Activated CD8-positive, alpha-beta memory T cell treated with anti-CD3 and anti-CD28 coated beads, Interleukin-2, amount 50 U/mL, for 4 hours (primary cell): ENCODE measurements at regions not wholly inside any gene's neighbourhood (a gene's known extent, or its start where the extent isn't known, plus 50 kb on each side); places are given as distances from the start of the nearest gene placed in this dataset.
"Not testable (repeated sequence)": the region's sequence is repeated elsewhere in the genome, so short reads cannot be mapped to it uniquely, and the experiment has no call there.

Source experiments
- DNase-seq: peaks from one replicate; pipeline ENCODE4 v3.0.0-alpha.2; 2020

- DNase-seq = no peak
Observed at GRCh38 chr3:81876826-81877225, 115.4 kb upstream of the GBE1 start.

DNA sequence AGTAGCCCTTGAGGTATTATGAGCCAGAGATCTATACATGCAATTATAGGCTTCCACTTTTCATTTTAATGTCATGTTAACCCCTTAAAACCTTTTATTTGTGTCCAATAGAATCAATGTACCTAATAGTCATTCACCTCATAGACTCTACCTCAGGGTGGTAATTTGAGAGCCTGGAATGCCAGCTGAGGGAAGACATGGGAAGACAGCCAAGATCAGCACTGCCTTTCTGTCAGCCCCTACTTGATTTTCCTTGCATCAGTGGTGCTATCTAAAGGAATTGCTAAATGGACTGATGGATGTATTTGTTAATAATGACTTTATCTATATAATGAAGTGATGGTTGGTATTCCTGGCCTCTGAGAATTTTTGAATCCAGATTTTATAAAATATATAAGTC lies 113.3 kb upstream of the GBE1 start:
- no peak for DNase-seq

DNA sequence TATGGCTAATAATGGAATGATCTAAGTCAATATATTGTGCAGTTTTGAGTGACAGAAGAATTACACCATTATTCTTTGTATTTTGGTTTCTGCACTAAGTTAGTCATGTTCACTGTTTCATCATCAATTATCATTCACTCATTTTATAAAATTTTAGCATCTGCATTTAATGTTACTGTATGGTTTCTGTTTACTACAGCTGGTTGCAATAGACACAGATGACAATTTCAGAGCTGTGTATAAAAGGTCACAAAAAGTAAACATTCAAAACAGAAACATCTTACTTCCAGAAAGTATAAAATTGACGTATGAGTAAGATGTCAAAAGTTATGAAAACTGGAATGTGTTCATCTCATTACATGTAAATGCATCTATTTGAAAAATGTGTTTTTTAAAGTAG lies 111.1 kb upstream of the GBE1 start:
- DNase-seq = no peak

DNA sequence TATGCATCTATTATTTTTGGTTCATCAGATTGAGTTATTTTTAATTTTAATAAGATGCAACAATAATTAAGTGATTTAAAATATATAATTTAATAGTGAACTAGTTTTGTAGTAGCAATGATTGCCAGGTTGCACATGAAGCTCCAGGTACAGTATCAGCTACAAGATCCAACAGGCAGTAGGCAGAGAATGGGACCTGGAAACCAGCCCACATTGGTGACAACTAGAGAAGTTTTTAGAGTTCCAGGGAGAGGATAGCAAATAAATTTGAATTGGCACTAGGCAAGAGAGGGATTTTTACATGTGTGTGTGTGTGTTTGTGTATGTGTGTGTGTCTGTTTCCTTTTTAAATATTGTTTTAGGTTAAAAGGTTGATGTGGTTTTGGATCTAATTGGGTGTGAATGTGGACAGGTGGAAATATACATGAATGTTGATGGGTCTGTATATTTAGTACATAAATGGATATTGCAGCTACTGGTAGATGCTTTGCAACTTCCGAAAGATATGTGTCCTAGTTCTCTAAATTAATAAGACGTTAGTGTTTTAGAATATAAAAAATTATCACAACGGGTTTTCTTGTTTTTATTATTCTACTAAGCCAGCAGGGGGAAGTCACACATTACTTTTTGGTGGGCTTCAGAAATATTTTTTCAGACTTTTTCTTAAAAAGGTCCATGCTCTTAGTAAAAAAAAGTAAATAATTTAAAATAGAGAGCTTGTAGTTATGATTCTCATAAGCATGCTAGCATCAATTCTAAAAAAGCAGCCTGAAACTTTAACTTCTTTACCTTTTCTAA lies 110.1 kb upstream of the GBE1 start:
- DNase-seq = no peak

DNA sequence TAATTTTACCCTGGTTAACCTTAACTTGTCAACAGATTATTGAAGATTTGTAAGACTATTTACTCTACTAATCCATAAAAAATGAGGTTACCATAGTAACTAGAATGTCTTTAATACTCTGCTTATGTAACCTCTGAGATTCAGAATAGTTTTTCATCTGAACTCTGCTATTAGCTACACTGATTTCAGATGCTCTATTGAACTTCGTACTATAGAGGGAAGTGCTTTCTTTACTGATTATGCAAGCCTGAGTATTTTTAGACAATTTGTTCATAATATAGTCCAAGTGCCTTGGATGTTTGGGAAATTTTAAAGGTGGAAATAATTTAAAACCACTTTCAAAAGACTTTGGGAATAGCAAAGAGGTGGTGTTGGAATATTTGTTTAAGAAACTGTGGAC lies 107.9 kb upstream of the GBE1 start:
- DNase-seq = no peak

DNA sequence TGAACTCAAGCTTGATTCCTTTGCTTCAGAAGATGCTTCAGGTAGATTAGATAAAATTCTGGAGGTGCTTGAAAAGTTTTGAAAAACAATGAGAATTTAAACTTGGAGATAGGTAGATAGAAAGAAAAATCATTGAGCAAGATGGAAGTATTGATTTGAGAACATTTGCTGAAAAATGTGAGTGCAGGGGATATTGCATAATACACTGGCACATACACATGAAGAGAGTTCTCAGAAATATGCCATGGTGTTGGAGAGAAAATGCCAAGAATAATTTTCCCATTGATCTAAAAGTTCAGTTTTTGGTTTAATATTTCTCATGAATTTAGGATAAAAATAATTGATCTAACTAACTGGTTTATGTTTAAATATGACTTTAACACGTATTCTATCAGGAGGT lies 107.2 kb upstream of the GBE1 start:
- DNase-seq = no peak

DNA sequence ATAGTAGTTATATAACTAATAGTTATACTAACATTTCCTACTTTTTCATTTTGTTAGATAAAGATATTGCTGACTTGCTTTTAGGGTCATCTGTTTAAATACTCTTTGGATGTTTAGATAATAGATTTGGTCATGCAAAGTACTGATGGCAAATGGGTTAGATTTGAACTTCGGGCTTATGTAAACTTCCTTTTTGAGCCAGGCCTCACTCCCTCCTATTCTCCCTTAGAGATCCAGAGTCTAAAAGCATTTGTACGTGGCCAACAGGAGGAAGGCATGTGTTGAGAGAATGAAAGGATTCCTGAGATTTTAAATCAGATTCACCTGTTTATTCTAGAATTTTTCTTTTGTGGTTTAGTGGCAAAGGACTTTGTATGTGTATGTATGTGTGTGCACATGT lies 106.4 kb upstream of the GBE1 start:
- no peak for DNase-seq

GRCh38 chr3:81865164-81865563 lies 103.7 kb upstream of the GBE1 start:
- not testable (repeated sequence) for DNase-seq

DNA sequence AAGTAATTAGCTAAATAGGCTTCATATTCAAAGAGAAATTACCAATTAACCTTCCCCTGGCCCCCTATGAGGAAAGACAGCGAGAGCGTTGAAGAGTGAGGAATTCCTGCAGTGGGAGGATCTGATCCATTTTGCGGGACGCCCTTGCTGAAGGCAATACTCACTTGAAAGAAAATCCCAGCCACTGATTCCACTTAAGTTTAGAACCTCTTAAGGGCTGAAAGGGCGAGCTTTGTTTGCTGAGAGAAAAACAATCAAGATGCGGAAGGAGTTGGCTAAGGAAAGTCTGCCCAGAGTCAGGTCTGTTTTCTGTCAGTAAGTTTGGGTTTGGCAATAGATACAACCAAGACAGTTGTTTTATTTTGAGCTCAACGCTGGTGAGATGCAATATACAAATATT lies 102.8 kb upstream of the GBE1 start:
- DNase-seq = no peak

DNA sequence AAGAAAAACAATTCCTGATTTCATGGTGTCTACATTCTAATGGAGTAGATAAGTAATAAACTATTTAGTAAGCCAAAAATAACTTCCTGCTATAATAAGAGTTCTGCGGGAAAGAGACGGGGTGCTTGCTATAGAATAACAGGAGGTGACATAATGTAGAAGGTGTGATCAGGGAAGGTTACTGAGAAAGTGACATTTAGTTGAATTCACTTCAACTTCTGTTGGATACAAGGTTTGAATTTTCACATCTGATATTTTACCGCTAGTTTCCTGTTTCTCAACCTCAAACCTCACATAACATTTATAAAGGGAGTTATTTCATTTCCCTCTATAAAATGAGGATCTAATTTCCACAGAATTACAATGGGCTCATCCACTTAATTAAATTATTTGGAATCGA lies 102.3 kb upstream of the GBE1 start:
- no peak for DNase-seq

DNA sequence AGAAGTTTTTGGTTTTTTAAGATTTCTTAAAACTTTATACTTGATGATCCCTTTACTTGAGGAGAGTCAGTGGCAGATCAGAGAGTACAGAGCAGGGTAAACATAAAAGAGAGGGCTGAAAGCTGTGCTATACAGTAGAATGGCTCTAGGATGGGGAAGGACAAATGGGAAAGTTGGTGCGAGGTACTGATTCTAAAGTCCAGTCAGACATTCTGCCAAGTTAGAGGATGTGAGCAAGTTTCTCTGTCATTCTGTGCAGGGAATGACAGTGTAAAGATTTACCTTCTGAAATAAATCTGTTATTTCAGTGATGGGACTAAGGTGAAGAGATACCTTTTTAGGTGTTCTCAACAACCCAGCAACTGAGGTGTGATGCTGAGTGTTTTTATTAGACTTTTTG lies 100.1 kb upstream of the GBE1 start:
- no peak for DNase-seq

- no peak for DNase-seq
Observed at GRCh38 chr3:81859524-81859923, 98.1 kb upstream of the GBE1 start.

GRCh38 chr3:81853431-81853830 lies 92.0 kb upstream of the GBE1 start:
- DNase-seq = no peak

GRCh38 chr3:81851176-81851575 lies 89.7 kb upstream of the GBE1 start:
- DNase-seq = no peak

DNA sequence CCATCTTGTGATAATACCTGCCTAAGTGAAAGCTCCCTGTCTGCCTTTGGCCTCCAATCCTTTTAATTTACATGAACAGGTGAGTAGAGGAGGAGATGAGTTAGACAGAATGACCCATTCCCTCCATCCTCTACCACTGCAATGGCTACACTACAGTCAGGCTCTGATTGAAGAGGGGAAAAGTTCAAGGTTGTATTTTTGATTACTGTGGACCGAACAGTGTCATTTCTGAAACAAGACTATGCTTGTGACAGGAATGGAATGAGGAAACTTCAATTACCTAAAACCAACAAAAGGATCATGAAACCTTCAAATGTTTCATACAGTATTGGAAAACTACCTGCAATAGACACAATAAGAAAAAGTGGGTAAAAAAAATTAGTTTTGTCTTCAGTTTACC lies 85.5 kb upstream of the GBE1 start:
- no peak for DNase-seq

DNA sequence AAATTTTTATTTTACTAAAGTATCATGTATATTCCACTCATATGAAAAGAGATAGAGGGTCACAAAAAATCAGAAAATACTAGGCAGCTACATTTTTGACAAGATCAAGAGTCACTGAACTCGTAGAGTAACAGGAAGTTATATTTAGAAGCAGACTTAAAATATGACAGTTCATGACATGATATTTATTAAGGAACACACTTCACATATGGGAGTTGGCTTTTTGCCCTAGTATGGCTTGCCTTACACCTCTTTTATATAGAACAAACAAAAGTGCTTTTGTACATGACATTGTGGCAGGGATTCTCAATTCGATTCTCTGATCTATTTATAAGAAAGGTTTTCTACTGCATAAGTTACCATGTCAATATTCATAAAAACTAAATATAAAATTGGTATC lies 80.1 kb upstream of the GBE1 start:
- DNase-seq = no peak

- no peak for DNase-seq
Observed at GRCh38 chr3:81839504-81840094, 78.2 kb upstream of the GBE1 start.

DNA sequence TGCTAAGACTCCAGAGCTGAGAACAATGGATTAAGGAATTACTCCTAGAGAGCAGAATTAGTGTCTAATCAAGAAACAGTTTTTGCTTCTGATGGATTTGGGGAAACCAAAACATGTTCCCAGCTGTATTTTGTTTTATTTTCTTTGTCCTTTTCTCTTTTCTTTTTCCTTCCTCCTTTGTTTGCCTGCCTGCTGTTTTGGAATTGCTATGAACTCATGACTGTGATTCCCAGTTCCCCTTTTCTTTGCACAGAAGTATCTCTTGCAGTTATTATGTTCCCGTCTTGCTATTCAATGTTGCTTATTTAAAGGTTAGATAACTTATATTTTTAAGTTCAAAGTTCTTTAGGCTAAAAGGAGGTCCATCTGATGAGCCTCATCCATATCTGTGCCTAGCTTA lies 77.0 kb upstream of the GBE1 start:
- no peak for DNase-seq

GRCh38 chr3:81837071-81837593 lies 75.7 kb upstream of the GBE1 start:
- DNase-seq = no peak

DNA sequence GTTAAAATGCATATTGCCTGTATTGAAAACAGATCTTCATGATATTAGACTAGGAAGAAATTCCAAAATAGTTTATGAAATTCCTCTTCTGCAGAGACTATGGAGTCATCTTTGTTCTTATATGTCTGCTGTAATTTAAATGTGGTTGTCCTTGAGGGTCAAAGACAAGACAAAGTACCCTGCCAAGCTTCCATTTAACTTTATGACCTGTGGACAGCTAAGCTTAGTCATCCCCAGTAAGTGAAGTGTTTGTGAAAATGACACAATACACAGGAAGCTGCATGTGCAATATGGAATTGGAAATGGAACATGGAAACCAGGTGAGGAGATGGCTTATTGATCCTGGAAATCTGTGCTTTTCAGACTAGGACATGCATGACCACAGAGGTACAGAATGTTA lies 68.5 kb upstream of the GBE1 start:
- DNase-seq = no peak

- DNase-seq = not testable (repeated sequence)
Observed at GRCh38 chr3:81829272-81829671, 67.8 kb upstream of the GBE1 start.

- DNase-seq = no peak
Observed at GRCh38 chr3:81823882-81824395, 62.5 kb upstream of the GBE1 start.

GRCh38 chr3:81823086-81823485 lies 61.6 kb upstream of the GBE1 start:
- DNase-seq = no peak

- DNase-seq = no peak
Observed at GRCh38 chr3:81816473-81817250, 55.2 kb upstream of the GBE1 start.
